ENCODE measurements at regions not wholly inside any gene's neighbourhood (a gene's known extent, or its start where the extent isn't known, plus 50 kb on each side); places are given as distances from the start of the nearest gene placed in this dataset.

DNA sequence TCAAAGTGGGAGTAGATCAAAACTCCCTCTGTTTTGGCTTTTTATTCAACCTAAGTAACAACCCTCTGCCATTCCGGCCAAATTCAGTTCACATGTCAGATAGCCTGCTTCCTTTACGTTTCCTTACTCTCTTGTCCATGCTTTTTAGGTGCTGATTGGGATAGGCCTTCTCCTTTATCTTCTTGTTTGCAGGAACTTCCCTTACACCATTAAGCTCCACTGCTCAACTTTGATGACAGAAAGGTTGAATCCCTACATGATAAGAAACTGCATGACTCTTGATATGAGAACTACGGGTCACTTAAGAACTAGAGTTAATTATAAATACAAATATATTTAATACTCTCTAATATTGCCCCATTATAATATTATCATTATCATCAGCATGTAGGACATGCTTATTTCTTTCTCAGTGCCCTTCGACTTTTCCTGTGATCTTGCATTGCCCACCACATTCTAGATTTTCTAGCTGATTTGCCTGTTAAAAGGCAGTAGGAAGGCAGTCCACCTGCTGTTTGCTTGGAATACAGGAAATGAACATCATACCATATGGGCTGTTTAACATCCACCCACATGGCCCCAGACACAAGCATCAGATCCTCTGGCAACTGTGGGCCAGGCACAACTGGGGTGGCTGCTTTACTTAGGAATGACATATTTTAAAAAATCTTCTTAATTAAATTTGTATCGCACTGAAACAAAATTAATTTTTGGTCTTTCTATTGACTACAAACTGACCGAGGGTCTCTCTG, 59.7 kb upstream of the CCDC6 start:
- CTCF ChIA-PET = no interaction called here
- H3K27ac ChIP-seq (ENCODE audit: low read depth, low read length) = no peak overlapping the region
- no peaks in the 10 kb centered on the region for H3K9me3 ChIP-seq (ENCODE audit: control insufficient read depth, insufficient read depth, low read length)
- POLR2A ChIA-PET = no interaction called here
- H3K27me3 ChIP-seq (ENCODE audit: control insufficient read depth, insufficient read depth, low read length) = peaks cover 2% of the 10 kb centered on the region
- no peak for DNase-seq (ENCODE audit: low read depth, low spot score)
- TF ChIP-seq CTCF (IDR thresholded peaks at IDR 0.05; ENCODE audit: low read depth, low read length) = no peak
- no peak overlapping the region for H3K4me3 ChIP-seq (ENCODE audit: low read depth, low read length)

- no peak for TF ChIP-seq CTCF (IDR thresholded peaks at IDR 0.05; ENCODE audit: low read depth, low read length)
- H3K9me3 ChIP-seq (ENCODE audit: control insufficient read depth, insufficient read depth, low read length) = no peaks in the 10 kb centered on the region
- POLR2A ChIA-PET = no interaction called here
- DNase-seq (ENCODE audit: low read depth, low spot score) = no peak
- CTCF ChIA-PET = interaction anchor here (1.0 kb wide), 1 partner anchor 337 kb away, joined by 3 read pairs; no protein-coding TSS in a partner anchor
- H3K4me3 ChIP-seq (ENCODE audit: low read depth, low read length) = no peak overlapping the region
- no peak overlapping the region for H3K27ac ChIP-seq (ENCODE audit: low read depth, low read length)
- H3K27me3 ChIP-seq (ENCODE audit: control insufficient read depth, insufficient read depth, low read length) = peaks cover 2% of the 10 kb centered on the region
Measured at GRCh38 chr10:59962756-59963155, 56.4 kb upstream of the CCDC6 start.

GRCh38 chr10:59960751-59961150, 54.4 kb upstream of the CCDC6 start:
- no peak for TF ChIP-seq CTCF (IDR thresholded peaks at IDR 0.05; ENCODE audit: low read depth, low read length)
- H3K27ac ChIP-seq (ENCODE audit: low read depth, low read length) = no peak overlapping the region
- POLR2A ChIA-PET = no interaction called here
- CTCF ChIA-PET = no interaction called here
- H3K27me3 ChIP-seq (ENCODE audit: control insufficient read depth, insufficient read depth, low read length) = peaks cover 2% of the 10 kb centered on the region
- DNase-seq (ENCODE audit: low read depth, low spot score) = no peak
- no peaks in the 10 kb centered on the region for H3K9me3 ChIP-seq (ENCODE audit: control insufficient read depth, insufficient read depth, low read length)
- H3K4me3 ChIP-seq (ENCODE audit: low read depth, low read length) = no peak overlapping the region

DNA sequence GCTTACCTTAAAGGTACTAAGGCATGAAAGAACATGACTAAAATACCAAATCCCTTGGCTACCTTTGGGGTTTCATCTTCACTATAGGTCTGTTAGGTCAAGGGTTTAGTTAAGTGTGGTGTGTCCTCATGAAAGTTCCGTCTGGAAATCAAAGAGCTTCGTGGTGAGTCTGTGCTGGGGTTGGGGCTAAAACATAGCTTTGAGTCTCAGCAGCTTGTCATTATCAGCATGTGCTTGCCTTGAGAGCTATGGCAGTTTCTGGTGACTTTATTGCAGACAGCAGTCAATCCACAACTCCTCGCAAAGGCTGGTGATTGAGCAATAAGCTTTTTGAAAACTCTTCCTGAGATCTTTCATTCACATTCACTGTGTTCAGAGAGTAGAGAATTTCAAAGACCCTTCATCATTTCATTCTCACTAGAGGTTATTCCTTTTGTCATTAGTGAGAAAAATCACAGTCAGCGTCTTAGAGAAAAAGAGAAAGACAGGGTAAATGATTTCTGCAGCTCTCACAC, 53.2 kb upstream of the CCDC6 start:
- DNase-seq (ENCODE audit: low read depth, low spot score) = no peak
- TF ChIP-seq CTCF (IDR thresholded peaks at IDR 0.05; ENCODE audit: low read depth, low read length) = no peak
- no peak overlapping the region for H3K4me3 ChIP-seq (ENCODE audit: low read depth, low read length)
- no peaks in the 10 kb centered on the region for H3K9me3 ChIP-seq (ENCODE audit: control insufficient read depth, insufficient read depth, low read length)
- ChIA-PET POLR2A (no interaction called here), CTCF (no interaction called here)
- peaks cover 2% of the 10 kb centered on the region for H3K27me3 ChIP-seq (ENCODE audit: control insufficient read depth, insufficient read depth, low read length)
- H3K27ac ChIP-seq (ENCODE audit: low read depth, low read length) = no peak overlapping the region

- H3K9me3 ChIP-seq (ENCODE audit: control insufficient read depth, insufficient read depth, low read length) = no peaks in the 10 kb centered on the region
- no peak overlapping the region for H3K27ac ChIP-seq (ENCODE audit: low read depth, low read length)
- no peak for TF ChIP-seq CTCF (IDR thresholded peaks at IDR 0.05; ENCODE audit: low read depth, low read length)
- peaks cover 2% of the 10 kb centered on the region for H3K27me3 ChIP-seq (ENCODE audit: control insufficient read depth, insufficient read depth, low read length)
- DNase-seq (ENCODE audit: low read depth, low spot score) = no peak
- ChIA-PET CTCF (no interaction called here), POLR2A (no interaction called here)
- no peak overlapping the region for H3K4me3 ChIP-seq (ENCODE audit: low read depth, low read length)
Measured at GRCh38 chr10:59958882-59959281, 52.5 kb upstream of the CCDC6 start.

Data from AG04450 (cell line).